HCEC 1CT (cell line): ENCODE measurements at regions not wholly inside any gene's neighbourhood (a gene's known extent, or its start where the extent isn't known, plus 50 kb on each side); places are given as distances from the start of the nearest gene placed in this dataset.

Experiments used
- DNase-seq: peaks from one replicate; pipeline ENCODE4 v3.0.0-alpha.2; 2017

DNA sequence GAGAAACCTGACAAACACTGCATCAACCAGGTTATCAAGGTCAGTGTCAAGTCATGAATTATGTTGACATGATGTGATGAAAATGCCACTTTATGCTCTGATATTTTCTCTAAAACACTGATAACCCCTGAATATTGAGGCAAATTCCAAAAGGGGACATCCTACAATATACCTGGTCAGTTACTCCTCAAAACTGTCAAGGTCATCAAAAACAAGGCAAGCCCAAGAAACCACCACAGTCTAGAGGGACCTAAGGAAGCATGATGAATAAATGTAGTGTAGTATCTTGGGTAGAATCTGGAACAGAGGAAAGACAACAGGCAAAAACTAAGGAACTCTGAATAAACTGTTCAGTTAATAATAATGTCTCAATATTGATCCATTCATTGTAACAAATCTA, 275.3 kb upstream of the THRB start:
- no peak for DNase-seq

DNA sequence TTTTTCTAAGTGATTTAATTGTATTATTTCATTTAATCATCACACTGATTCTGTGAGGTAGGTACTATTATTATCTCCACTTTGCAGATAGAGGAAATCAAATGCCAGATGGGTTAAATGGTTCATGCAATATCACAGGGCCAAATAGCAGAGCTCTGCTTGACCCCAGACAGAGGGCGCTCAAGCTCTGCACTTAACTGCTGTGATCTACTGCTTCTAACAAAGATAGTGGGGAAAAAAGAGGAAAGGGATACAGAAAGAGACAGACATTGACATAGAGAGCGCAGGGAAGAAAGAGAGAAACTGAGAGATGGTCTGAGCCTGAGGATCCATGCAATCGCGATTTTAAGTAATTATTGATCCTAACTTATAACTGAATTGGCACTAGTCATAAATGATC, 279.1 kb upstream of the THRB start:
- peak; percentile 59 for DNase-seq

DNA sequence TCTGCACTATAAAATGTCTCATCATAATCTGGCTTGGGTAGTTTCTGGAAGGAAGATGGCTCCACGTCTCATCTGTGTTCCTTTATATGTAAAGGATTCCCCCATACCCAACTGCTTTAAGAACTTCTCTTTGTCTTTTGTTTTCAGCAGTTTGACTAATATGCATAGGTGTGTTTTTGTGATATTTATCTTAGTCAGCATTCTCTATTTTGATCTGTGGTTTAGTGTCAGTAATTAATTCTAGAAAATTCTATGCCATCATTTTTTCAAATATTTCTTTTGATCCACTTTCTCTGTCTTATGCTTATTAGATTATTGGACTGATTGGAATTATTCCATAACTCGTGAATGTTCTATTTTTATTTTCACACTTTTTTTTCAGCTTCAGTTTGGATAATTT, 286.3 kb upstream of the THRB start:
- no peak for DNase-seq

DNA sequence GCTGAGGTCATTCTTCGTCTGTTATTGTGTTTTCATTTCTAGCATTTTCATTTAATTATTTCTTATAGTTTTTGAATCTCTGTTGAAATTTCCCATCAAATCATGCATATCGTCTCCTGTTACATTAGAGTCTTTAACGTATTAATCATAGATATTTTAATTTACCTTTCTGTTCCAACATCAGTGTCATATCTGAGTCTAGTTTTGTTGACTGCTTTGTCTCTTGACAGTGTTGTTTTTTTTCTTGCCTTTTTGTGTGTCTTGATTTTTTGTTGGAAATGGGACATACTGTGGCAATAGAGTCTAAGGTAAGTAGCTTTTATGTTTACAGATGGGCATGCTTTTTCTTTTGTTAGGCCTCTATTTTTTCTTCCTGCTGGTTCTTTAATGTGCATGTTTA, 286.8 kb upstream of the THRB start:
- DNase-seq: no peak

DNA sequence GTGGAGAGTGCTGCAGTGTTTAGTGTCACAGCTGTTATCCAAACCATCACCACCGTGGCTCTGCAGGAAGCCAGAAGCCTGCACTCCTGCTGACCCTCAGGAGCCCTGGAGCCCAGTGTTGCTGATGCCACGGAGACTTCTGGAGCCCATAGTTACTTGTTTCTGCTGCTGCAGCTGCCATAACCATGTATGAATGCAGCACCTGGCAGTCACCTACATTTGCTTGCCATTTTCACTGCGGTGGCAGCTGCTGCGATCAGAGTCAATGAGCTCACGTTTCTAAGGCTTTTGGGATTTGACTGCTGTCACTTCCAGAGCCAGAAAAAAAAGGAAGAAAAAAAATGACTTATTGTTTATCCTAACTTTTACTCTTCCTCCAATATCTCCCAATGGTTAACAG, 299.2 kb upstream of the THRB start:
- no peak for DNase-seq

DNA sequence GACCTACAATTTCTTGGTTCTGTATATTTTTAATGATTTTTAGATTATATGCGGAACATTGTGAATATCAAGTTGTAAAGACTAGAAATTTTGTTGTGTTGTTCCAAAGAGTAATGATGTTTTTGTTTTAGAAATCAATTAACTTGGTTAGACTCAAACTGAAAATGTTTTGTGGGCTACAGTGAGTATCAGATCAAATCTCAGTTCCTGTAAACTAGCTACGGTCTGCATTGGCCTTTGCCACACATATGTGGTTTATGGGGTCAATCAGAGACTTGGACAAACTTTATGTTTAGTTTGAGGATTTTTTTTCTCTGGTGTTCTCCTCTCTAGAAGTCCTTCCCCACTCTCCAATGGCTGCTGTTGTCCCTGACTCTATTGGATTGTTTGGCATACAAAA, 308.0 kb upstream of the THRB start:
- no peak for DNase-seq

DNA sequence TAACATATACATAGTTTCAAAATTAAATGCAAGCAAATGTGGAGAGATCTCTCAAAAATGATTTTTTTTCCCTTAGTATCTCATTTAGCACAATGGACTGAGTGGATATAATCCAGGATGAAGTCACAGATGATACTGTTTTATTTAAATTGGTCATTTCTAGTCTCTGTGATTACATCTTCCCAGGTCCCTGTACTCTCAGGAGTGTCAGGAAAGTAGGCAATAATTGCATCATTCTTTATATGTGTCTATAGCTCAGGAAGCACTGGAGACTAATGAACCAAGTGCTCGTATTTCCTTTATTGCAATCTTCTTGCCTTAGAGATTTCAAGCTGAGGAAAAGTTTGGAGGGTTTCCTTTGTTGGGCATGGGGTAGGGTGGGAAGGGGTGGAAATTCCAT, 309.4 kb upstream of the THRB start:
- no peak for DNase-seq

DNA sequence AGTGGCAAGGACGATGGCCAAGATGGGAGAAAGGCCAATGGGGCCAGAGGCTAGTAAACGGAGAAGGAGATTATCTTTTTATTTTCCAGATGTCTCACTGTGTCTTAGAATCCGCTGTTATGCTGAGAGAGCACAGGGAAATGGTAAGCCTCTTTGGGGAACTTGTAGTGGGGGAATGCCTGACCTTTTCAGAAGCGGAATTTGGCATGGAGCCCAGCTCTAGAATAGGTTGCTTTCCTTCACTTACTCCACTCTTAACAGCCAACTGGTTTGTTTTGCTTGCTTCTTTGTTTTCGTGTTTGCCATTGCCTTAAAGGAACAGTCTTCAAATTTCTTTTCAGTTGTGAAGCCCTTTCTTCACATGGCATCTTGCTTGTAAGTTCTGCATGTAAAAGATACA, 316.2 kb upstream of the THRB start:
- DNase-seq: no peak

DNA sequence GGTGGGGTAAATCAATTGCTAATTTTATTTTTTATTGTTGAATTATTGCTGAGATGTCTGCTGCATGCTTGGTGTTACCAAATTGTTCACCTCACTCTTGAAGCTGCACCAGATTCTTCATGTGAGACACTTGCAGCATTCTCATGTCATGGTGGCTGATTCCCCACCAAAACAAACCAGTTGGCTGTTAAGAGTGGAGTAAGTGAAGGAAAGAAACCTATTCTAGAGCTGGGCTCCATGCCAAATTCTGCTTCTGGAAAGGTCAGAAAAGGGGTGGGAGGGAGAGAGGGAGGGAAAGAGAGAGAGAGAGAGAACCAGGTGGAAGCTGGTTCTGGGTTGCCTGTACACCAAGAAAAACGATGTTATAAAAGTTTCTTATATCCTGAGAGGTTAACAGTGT, 317.5 kb upstream of the THRB start:
- DNase-seq: no peak

DNA sequence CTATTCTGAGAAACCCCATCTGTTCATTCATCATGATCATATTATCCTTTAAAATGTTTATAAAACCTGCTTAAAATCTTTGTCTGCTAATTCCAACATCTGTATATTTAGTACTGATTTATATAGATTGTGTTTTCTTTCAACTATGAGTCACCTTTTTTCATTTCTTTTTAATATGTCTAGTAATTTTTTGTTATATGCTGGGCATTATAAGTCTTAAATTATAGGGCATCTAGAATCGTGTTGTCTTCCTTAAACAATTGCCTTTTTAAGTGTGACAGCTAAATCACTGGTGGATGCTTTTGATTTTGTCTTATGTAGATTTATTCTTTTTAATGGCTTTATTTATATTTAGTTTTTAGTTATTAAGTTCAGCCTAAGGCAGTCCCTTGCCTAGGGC, 323.4 kb upstream of the THRB start:
- DNase-seq: no peak

DNA sequence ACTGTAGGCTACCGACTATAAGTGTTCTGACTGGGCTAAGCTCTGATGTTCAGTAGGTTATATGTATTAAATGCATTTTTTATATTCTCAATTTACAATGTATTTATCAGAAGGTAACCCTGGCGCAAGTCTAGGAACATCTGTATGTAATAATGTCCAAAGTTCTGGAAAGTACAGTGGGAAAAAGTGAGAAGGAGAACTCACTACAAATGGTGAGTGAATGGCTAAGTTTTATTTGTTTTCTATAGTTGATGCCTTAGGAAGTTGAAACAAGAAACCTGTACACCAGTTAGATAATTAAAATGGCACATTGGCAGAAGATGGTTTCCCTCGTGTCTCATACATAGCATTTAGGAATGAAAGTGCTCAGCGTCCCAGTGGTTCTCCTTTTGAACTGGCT, 333.4 kb upstream of the THRB start:
- no peak for DNase-seq

DNA sequence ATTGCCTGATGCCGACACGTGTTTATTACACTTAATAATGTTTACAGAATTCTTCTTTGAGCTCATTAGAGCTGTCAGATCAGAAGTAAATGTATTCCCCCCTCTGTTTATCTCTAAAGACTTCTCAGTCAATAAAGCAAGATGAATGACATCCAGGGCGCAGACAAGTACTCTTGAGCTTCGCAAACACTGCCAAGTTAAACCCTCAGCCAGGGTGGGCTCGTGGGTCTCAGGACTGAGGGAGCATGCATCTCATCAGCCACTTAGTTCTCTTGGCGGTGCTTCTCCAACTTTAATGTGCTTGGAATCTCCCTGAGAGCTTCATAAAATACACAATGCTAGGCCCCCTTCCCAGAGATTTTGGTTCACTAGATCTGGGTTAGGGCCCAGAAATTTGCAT, 333.9 kb upstream of the THRB start:
- DNase-seq: no peak

DNA sequence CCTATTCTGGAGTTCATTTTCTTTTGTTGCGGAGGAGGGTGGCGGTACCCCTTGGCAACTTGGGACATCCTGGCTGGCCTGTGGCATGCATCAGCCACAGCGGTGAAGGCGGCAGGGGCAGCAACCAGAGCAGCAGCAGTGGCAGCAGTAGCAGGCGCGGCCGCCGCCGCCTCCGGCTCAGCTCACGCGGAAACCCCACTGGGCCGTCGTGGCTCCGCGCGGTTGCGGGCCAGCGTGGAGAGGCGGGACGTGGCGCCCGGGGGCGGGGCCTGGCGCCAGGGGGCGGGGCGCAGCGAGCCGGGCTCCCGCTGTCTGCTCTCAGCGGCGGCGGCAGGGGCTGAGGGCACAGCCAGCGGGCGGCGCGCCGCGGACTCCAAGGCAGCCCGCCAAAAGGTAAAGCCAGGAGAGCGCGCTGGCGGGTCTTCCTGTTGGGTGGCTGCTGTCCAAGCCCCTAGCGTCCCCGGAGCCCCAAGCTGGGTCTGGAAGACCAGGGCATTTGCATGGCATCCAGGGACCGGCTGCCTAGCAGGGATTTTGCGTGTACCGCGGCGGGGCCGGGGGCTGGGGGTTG, 334.4 kb upstream of the THRB start:
- DNase-seq: no peak

DNA sequence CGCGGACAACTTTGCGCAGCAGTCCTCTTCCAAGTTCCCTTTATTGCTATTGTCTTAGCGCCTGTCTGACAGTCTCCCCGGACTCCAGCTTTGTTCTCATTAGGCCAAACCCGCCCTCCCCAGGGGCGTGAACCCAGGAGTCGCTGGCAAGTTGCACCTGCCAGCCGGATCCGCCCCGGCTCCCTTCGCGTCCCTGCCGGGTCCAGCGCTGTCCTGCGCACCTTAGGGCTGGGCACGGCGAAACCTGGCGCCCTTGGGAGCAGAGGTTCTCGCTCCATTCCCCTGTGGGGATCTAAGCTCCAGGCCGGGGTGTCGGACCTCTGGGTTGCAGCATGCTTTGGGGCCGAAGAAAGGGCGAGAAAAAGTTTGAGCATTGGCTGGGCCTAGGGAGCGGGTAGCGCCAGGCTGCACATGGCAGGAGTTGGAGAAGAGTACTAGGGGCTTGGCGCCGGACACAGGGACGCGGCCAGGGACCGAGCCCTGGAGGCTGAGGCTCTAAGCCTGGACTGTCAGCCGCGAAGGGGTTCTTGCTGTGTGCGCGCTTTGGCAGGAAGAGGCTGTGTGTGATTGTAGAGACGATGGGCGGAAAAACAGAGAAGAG, 335.1 kb upstream of the THRB start:
- no peak for DNase-seq

DNA sequence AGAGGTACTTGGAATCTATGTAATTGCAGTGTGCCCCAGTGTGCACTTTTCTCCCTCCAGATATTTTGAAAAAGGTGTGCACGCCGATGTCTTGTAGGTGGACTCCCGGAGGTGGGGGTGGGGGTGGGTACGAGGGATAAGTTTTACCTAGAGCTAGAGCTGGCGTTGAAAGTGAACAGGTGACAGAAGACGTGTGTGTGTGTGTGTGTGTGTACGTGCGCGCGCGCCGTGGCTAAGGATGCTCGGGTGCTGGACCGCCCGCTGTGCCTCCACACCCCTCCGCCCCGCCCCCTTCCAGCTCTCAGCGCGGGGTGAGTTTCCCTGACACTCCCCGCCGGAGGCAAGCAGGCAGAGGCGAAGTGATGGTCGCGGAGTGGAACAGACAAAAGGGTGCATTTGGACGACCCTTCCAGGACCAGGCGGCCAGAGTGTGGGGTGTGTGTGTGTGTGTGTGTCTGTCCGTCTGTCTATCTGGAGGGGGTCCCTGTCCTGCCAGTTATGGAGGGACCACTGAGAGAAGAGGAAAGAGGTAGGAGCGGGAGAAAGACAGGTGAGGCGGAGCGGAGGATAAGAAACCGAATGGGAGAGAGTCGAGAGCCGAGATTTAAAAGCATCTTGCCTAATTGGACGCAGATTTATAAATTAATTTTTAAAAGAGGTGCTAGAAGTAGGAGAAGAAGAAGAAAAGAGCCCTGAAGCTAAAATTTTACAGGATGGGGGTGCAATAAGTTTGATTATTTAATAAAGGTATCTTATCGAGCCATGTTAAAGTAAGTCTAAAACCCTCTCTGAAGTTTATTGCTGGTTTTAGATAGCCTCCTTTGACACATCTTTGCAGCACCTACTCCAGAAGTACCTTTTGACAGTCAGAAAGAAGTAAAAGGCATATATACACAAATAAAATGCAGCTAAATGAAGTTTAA, 335.8 kb upstream of the THRB start:
- DNase-seq: no peak

DNA sequence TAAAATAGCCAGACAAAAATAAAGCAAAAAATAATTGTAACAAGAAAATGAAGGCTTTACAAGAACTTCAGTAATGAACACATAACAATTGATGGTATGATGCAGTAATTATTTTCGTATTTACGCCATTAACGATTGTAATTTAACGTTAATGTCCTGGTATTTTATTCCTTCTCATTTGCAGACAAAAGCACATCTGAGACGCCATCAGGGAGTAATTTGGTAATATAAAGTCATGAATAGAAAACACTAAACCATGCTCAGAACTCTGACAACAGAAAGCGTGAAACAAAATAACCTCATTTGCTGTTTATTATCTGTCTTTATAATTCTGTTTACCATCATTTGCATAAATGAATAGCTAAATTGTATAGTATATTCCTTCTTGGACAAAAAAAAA, 336.6 kb upstream of the THRB start:
- no peak for DNase-seq

DNA sequence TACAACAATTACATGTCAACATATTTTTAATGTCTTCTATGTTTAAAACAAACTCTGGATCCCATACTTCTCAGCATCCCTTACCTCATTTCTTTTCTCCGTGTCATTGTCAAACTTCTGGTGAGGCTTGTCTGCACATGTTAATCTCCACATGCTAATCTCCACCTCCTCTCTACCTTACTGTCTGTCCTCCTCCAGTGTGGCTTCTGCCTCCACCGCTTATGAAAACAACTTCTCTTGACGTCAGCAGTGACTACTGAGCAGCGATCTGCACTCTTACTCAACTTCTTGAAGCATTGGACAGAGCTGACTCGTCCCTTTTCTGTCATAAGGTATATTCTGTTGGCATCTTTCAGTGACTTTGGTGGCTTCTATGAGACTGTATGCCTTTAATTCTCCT, 338.2 kb upstream of the THRB start:
- no peak for DNase-seq

DNA sequence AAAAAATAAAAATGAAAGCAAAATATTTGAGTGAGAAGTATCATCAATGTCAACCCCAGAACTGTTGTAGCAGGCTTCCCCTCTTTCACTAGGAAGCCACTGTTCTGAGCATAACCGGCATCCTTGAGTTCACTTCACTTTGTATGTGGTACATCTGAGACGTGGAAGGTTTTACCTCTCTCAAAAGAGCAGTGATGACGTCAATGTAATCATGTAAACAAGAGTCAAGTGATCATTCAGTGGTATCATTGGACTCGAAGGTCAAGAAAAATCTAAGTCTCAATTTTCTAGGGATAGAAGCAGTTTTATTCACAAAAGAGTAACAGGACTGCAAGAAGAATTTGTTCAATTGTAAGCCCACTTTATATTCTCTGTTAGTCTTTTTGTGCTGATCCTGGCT, 339.8 kb upstream of the THRB start:
- DNase-seq: no peak

DNA sequence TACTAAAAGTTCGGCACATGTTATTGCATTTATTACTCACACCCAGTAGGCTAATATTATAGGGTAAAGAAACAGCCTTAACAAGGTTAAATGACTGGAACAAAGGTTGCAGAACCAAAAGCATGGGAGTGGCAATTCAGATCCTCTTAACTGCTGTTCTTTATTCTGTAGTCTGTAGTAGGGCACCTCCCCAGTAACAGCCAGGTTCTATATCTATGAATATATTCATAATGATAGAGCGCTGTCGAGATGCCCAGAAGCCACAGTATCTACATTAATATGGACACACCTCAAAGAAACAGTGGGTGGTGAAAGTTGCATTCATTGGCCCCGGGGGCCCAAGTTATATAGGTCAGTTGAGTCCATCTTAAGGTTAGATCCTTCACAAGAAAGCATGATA, 340.9 kb upstream of the THRB start:
- DNase-seq: no peak

DNA sequence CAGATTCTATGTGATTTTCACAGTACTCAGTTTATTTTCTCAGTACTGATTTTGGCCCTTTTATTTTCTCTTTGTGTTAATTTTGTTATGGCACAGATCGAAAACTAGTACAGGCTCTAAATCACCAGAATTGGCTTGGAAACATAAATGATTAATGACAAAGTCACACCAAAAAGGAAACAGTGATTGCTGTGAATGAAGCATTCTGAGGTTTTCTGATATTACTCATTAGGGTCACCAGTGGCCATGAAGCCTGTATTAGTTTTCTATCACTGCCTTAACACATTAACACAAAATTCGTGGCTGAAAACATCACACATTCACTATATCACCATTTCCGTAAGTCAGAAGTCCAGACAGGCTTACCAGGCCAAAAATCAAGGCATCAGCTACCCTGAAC, 343.0 kb upstream of the THRB start:
- DNase-seq: no peak

DNA sequence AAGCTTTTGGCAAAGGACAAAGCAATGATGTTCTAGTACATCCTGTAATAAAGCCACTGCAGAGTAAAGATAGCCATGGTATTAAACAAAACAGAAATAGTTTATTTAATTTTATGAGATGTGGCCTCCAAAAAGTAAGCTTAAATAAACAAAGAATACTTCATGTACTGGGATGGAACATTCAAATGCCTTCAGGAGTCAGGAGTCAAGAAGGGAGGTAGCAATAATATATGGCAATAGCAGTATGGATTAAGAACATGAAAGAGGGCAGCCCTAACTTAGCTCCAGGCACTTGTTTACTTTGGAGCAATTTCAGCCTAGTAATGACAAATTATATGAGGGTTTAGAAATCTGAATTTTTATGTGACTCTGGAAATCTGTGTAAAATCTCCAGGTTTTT, 343.9 kb upstream of the THRB start:
- DNase-seq: no peak

DNA sequence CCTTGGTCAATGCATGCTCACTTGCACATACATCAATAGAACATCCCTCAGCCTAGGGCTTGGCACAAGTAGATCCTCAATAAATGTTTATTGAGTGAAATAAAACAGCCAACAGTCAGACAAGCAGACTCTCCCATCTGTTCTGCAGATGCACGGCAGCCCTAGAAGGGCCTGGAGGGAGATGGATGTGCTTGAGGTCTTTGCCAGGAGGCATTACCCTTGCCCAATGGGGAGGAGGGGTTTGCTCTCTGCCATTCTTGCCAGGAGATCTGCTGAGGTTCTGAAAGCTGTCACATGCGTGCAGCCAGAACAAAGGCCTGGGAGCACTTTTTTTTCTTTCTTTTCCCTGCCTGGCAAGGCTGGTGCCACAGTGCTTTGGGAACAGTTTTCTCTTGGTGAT, 349.3 kb upstream of the THRB start:
- no peak for DNase-seq

DNA sequence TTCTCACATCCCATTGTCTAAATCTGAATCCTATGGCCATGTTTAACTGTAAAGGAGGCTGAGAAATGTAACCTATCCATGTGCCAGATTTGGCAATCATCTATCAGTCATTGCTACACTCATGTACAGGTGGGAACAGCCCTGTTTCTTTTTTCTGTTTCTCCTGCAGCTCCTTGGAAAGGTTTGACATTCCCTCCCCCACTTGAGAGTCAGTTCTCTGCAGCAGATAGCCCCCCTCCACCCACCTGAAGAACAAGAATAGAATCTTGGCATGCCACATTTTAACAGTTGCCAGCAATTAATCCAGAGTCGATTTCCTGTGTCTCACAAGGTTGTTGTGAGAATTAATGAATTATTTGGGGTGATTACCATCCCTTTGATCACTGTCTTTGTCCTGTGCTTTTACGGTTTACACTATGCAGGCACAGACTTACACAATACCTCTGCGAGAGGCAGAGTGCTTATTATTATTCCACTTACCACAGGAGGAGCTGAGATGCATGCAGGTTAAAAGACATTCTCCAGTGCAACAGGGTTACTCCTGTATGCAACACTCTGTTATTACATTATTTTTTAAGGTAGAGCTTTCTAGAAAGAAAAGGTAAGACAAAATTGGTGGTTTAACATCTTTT, 351.0 kb upstream of the THRB start:
- DNase-seq: no peak

DNA sequence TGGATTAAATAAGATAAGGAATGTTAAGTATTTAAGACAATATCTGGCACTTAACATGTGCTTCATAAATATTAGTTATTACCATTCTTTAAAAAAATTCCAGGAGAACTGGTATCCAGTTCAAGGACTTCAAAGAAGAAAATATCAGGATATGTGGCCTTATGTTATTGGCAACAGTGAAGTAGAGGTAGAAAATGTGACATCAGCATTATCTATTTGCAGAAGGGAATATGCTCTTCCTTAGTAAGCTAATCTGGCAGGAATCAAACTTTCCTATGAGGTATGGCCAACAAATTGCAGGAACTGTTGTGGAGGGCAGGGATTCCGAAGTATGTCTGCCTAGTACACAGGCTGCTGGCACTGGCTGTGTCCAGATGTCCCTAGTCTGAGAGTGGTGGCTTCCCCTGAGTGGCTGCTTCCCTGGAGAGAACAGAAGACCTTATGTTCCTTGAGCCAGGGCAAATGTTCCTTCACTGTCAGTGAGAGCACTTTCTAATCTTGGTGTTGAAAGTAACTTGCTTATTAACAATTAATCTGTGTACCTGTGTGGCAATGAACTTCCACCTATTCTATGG, 351.7 kb upstream of the THRB start:
- DNase-seq: no peak
